Hematopoietic multipotent progenitor cell treated with erythropoietin and hydrocortisone succinate and interleukin-3 and kit ligand, for 15 days (in vitro differentiated cells): ENCODE measurements at regions not wholly inside any gene's neighbourhood (a gene's known extent, or its start where the extent isn't known, plus 50 kb on each side); places are given as distances from the start of the nearest gene placed in this dataset.
"Not testable (repeated sequence)": the region's sequence is repeated elsewhere in the genome, so short reads cannot be mapped to it uniquely, and the experiment has no call there.

ENCODE experiments used
- DNase-seq: peaks from one replicate; pipeline ENCODE4 v3.0.0-alpha.2; 2015; ENCODE audit warnings: low spot score

DNA sequence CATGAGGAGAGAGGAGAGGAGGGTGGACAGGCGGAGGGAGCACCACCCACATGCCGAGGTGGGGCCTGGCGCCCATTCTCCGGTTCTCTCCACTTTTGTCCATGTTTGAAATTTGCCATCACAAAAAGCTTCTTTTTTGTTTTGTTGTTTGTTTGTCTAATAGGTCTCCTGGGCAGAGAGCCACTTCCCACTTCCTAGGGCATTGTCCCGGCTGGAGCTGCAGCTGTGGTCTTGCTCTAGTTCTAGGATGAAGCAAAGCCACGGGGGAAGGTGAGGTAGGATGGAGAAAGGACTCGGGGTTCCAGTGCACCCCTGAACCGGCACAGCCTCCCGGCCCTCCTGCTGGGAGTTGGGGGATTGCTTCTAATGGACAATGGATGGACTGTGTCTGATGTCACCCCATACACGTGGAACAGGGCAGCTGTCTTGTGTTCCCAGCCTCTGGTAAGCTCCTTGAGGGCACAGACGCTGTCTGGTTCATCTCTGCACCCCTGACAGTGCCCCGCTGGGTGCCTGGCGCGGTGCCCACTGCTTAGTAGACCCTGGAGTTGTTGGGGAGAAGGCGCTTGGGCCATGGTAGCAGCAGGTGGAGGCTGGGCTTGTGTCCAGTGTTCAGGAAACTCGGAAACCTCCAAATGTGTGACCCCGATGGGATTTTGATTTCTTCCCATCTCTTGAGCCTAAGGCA lies 278.4 kb downstream of the NDUFA10 start:
- DNase-seq: no peak

DNA sequence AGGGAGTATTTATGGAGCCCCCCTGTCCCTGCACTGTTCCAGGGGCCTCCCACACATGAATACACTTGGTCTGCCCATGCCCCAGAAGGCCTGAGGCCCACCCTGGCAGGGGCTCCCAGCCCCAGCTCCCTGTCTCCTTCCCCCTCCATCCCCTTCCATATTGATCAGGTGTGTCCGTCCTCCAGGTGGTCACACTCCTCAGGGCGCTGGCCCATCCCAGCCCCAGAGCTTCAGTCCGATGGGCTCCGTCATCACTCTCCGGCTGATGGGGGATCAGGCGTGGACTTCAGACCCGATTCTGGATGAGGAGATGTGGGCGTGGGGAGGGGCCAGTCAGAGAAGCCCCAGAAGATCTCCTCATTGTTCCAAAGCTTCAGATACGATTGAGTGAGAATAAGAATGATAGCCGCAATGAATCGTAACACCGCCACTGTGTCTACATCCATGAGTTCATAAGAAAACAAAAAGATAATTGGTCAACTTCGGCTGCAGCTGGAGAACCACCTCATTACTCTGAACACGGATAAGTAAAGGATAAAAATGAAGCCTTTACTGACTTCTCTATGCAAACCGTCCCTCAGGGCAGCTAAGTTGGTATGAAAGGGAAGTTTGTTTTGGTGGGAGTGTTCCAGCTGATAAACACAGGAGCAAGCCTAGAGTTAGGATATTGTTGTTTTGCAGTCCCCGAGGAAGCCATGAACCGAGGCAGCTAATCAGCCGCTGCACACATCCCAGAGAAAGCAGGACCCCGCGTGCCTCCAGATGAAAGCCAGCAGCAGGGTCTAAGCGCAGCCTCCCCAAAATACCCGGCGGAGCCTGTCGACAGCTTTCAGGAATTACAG lies 279.5 kb downstream of the NDUFA10 start:
- DNase-seq: no peak

DNA sequence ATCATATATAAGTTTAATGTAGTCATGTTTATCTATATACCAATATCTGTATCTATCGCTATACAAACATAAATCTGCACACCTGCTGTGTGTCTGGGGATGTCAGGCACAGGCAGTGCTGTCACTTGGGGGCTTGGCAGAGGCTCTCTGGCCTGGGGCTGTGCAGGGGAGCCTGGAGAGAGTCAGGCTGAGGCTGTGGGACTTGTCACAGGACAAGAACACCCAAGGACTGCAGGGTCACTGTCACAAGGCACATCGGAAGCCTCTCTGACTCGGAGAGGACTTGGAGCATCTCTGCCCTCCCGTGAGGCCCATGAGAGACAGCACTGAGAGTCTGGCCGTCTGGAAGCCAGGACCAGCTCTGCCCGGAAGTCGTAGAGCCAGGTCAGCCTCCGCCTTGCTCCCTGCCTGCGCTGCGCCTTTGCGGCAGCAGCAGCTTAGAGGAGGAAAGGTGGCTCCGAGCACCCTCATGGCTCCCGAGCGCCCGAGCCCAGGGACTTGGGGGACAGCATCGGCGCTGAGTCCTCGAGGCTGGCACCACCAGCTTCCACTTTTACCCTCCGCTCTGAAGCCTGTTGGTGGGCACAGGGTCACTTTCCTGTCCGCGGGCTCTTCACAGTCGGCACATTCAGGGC lies 280.3 kb downstream of the NDUFA10 start:
- no peak for DNase-seq

DNA sequence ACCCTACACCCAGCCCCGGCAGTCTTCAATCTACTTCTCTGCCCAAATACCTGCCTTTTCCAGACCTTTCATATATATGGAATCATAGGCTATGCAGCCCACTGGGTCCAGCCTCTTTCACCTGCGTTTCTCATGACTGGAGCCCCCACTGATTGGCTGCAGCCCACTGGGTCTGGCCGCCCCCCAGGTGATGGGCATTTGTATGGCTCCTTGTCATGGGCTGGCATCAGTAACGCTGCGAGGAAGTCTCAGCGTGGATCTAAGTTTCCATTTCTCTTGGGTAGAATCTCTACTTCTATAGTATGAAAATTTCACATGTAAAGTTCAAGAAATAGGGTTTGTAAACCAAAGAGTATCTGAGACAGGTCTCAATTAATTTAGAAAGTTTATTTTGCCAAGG lies 281.9 kb downstream of the NDUFA10 start:
- DNase-seq: no peak

DNA sequence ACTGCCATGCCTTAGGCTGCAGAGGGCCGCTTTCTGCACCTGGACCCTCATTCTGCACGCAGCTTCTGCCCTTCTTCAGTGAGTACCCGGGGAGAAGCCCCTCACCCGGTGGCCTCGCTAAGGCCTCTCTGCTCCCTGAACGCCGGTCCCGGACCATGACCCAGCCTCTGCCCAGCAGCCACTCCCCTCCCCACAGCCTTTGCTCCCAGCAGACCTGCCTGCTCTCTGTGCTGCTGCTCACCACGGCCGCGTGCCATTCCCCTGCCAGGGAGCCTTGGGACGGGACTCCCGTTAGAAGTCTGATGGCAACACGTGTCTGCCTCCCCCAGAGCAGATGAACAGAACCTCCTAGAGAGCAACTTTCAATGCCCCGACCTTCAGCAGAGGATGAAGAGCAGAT lies 282.8 kb downstream of the NDUFA10 start:
- DNase-seq: no peak

DNA sequence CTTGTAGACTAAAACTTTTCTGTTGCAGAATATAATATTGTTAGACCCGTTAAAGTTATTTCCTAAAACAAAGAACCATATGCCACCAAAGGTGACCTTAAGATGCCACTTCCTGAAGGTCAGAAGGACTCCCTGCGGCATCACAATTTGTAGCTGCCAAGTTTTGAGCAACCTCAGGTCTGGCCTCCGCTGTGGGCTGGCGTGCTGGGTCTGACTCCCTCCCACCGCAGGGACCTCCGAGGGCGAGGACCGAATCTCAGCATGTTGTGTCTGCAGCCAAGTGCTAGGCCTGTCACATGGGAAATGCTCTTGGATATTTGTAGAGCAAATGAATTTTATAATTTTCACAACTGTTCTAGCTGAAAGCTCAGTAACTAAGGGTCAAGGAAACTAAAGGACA lies 285.9 kb downstream of the NDUFA10 start:
- no peak for DNase-seq

DNA sequence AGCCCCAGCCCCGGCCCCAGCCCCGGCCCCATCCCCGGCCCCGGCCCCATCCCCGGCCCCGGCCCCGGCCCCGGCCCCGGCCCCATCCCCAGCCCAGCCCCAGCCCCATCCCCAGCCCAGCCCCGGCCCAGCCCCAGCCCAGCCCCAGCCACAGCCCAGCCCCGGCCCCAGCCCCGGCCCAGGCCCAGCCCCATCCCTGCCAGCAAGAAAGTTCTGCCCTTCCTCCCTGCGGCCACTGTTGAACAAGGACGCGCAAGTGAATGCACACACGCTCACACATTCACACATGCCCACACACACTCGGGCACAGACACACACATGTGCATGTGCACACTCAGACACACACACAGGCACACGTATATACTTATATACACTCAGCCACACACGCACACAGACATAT lies 287.0 kb downstream of the NDUFA10 start:
- DNase-seq: no peak

DNA sequence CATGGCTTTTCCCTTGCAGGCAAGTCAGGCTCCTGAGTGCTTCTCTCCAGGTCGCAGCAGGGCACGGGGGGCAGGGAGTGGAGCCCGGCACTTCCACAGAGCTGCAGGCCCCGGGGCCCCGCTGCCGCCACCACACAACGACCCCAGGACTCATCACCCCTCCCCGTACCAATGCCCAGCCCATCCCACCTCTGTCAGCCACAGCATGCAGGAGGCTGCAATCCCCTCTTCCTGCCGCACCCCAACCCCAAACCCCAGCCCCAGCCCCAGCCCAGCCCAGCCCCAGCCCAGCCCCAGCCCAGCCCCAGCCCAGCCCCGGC lies 288.0 kb downstream of the NDUFA10 start:
- no peak for DNase-seq

DNA sequence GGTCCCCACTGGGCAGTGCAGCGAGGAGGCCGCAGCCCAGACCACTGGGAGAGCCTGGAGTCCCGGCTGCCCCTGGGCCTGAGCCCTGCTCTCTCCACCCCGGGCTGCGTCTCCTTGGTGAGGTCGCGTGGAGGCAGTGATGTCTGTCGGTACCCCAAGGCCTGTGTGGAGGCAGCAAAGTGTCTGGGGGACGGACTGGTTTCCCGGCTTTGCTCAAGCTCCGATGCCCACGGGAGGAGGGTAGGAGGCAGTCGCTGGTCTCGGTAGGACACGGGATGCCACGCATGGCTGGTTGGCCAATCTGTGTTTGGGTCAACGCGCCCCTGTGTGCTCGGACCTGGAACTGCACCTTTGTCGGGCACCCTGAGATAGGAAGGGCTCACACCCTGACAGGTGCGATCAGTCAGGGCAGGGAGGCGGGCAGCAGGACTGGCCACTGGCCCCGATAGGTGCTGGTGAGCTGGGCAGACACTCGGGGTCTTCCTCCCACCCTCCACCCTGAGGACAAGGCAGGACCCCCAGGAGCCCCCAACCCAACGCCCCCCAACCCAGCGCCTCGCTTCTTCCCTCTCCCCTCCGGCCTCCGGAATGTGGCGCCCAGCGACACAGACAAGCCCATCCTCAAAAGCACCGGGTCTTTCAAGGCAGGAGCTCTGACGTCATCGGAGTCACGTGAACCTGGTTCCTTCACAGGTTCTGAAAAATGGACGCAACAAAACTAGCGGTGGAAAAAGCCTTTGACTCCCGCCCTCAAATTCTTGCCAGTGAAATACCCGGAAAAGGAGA lies 288.6 kb downstream of the NDUFA10 start:
- DNase-seq: no peak

DNA sequence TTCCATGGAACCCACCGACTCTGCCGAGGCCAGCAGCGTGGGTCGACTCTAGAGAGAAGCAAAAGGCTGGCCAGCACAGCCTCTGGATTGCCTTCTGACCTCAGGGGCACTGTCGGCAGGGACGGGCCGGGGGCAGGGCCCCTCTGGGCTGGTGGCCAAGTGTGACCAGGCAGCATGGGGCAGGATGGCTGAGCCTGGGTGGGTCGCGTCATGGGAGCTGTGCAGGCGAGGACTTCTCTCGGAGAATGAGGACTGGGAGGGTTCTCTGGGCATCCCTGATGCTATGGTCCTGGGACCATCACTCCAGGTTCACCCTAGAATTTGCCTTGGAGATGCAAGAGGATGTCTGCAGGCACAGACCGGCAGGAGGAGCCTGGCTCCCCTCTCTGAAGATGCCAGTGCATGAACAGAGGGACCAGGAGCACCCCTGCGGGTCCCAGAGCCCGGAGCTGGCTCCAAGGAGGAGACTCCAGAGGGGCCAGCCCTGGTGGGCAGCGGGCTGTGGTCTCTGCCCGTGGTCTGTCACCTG lies 289.2 kb downstream of the NDUFA10 start:
- DNase-seq: no peak

DNA sequence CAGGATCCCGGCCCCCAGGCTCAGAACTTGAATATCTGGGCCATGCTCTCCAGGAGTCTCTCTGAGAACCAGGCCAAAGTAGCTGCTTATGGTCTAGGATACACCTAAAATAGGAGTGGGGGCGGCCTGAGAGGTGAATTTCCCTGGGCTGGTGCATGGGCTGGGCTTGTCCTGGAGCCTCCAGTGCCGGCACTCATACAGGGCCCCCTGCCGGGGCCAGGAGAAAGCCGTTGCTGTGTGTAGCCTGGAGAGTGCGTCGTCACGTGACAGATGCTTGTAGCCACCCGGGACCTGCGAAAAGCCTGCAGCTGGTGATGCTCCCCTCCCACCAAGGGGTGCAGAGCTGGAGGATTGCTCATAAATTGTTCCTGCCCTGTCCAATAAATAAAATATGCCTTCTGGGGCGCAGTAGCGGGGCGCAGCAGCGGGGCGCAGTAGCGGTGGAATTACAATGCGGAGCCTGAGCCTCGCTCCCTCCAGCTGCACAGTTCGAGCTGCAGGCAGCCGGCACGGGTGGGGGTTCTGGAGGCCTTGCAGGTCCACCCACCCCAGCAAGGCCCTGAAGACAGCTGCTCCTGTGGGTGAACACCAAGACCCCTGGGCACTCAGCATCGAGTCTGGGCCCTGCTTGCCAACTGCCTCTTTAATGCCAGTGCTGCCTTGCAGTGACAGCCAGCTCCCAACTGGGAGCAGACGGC lies 289.9 kb downstream of the NDUFA10 start:
- no peak for DNase-seq

DNA sequence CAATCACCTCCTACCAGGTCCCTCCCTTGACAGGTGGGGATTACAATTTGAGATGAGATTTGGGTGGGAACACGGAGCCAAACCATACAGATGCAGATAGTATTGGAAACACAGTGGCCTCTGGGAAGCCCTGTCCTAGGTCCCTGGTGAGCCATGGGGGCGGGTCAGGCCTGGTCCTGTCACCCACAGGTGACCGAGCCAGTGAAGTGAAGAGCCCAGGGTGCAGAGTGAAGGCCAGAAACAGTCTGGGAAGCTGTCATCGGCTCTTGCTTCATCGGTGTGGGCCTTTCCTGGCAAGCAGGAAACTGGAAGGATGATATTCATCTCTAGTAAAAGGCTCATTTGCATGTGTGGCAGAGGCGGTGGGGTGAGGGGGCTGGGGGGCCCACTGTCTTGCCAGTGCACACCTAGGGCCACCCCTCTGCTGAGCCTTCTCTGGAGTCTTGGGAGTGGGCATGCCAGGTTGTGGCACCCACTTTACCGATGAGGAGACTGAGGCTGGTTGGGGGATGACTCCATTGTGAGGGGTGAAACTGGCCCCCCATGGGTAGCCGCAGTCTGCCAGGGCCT lies 290.6 kb downstream of the NDUFA10 start:
- DNase-seq: no peak

DNA sequence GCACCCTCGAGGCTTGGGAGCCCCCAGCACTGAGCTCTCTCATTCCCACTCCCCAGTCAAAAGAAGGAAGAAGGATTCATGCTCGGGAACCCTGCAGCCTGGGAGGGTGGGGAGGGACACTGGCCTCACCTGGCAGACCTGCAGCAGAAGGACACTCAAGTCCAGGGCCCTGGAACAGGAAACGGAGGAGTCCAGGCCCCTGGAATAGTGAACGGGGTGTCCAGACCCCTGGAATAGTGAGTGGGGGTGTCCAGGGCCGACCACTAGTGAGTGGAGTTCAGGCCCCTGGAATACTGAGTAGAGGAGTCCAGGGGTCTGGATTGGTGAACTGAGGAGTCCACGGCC lies 292.5 kb downstream of the NDUFA10 start:
- no peak for DNase-seq

DNA sequence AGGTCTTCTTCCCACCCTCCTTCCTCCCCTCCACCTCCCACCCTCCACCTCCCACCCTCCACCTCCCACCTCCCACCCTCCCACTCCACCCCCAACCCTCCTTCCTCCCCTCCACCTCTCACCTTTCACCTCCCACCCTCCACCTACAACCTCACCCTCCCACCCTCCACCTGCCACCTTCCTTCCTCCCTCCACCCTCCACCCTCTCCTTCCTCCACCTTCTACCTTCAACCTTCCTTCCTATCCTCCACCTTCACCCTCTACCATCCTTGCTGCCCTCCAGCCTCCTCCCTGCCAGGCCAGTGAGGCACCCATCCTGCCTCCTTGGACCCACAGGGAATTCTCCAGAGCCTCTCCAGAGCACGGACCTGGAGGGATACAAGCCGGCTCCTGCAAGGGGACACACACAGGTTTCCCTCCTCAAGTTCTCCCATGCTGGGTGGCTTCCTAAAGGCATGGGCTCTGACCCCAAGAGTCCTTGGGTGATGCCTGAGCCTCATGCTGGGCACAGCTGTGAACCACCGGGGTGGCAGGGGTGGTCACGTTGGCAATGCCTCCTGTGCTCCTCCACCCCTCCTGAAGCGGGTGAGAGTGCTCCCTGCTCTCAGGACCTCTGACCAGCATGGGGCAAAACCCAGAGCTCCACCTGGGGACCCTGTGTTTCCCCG lies 293.0 kb downstream of the NDUFA10 start:
- no peak for DNase-seq

DNA sequence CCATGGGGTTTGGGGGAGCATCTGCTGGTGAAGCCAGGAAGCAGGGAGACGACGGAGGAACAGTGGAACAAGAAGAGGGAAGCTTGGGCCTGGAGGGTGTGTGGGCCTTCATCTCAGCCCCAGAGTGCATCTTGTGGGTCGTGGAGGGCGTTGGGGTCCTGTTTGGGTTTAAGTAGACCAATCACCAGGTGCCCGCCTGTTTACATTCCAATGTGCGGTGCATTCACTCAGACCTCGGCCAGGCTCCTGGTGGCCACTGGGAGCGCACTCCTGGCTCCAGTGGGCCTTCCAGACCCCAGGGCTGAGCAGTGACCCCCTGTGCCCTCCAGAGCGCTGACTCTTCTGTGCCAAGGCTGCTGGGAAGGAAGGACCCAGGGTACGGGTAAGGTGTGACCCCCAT lies 293.7 kb downstream of the NDUFA10 start:
- no peak for DNase-seq

DNA sequence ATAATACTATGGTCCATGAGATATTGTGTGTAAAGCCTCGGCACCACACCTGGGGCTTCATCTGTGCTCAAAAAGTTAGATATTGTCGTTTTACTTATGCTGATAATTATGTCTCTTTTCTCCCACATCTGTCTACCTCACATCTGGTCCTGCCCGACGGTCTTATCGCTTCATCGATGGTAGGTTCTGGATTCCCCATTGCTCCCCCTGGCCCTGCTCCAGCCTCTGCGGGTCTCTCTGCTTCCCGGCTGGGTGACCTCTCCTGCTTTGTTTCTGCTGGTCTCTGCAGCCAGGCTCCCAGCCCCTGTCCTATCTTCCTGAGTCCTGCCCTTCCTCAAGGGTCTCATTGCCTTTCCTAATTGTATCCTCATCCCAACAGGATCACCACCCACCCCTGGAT lies 294.2 kb downstream of the NDUFA10 start:
- DNase-seq: no peak

DNA sequence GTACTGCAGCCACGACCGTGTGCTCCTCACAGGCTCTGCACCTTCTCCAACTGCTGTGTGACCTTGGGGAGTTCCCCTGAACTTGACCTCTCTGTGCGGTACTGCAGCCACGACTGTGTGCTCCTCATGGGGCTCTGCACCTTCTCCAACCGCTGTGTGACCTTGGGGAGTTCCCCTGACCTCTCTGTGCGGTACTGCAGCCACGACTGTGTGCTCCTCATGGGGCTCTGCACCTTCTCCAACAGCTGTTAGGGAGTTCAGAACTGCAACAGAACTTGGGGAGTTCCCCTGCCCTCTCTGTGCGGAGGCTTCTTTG lies 294.6 kb downstream of the NDUFA10 start:
- not testable (repeated sequence) for DNase-seq

DNA sequence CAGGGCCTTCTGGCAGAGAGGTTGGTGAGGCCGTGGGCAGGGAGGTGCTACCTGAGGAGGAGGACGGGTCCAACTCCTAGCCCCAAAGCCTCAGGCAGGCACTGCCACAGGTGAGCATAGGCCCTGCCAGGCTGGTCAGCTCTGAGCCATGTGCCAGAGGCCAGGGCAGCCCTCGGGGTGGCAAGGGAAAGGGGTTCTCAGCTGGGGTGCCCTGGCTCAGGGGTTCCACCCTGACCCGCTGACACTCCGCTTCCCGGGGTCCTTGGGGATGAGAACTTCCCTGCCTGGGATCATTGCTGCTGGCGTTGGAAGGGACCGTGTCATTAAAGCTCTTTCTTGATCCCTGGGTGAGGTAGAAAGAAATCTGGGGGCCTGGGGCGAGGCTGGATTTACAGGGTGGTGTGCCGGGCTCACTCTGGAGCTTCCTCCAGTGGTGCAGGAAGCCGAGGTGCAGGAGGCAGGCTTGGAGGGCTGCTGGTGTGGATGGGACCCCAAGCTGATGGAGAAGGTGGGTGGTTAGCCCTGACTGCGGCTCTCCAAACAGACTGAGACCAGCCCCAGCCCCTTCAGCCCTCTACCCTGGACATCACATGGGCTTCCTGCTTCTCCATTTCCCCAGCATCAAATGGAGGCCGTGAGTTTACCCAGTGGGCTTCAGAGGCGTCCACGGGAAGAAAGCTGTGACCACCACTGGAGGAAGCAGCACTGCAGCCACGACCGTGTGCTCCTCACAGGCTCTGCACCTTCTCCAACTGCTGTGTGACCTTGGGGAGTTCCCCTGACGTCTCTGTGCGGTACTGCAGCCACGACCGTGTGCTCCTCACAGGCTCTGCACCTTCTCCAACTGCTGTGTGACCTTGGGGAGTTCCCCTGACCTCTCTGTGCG lies 295.2 kb downstream of the NDUFA10 start:
- DNase-seq: no peak

DNA sequence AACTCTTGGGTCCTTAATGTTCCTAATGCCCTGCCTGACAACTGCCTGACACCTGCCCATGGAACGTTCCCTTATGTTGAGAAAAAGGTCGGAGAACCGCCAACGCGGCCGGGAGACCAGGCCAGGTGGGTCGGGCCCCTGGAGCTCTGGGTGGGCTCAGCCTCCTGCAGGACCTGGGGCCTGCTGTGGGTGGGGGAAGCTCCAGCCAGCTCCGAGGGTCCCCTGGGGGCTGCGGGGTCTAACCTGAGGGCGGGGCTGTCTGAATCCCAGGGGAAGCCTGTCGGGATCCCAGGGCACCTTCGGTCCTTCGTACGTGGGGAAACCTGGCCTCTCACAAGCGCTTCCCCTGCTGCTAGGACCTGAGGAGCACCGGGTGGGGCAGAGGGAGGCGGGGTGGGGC lies 296.0 kb downstream of the NDUFA10 start:
- no peak for DNase-seq

DNA sequence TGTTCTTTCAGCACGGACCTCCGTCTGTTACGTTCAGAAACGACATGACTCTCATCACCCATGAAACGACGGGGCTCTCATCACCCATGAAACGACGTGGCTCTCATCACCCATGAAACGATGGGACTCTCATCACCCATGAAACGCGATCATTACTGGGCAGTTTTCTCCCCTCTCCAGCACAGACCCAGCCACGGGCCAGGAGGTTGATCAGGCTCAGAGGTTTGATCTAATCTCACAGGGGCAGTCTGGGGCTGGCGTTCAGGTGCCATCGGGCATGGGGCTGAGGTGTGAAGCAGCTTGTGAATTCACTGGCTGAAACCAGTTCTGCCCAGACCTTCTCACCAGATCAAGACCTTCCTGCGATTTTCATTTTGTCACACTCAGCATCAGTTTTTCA lies 296.4 kb downstream of the NDUFA10 start:
- DNase-seq: no peak
